Panc1 (cell line): ENCODE measurements at regions not wholly inside any gene's neighbourhood (a gene's known extent, or its start where the extent isn't known, plus 50 kb on each side); places are given as distances from the start of the nearest gene placed in this dataset.

Experiments
- CTCF ChIP-seq: fragments of 450-650 bp; IDR thresholded peaks from 2 replicates; pipeline ENCODE4 v1.5.1; 2017; ENCODE audit warnings: mild to moderate bottlenecking
- POLR2AphosphoS5 ChIP-seq: IDR thresholded peaks from 2 replicates; pipeline ENCODE4 v1.6.1; 2012; ENCODE audit warnings: mild to moderate bottlenecking, low read depth, low read length, moderate library complexity
- TF ChIP-seq, protein P1 (sequence below), 2 experiments: IDR thresholded peaks; 2 replicates each; pipeline ENCODE4 v1.6.1; 2011 to 2012; ENCODE audit warnings: low read depth in 2 of 2, control low read depth in 1 of 2, low read length in 1 of 2, mild to moderate bottlenecking in 1 of 2, moderate library complexity in 1 of 2; ENCODE audit not compliant: insufficient read depth in 1 of 2

GRCh38 chr10:9015005-9015404, 960.5 kb downstream of the GATA3 start:
- TF ChIP-seq CTCF, result no peak
- no peak for TF ChIP-seq POLR2AphosphoS5
- TF ChIP-seq, protein P1, sequence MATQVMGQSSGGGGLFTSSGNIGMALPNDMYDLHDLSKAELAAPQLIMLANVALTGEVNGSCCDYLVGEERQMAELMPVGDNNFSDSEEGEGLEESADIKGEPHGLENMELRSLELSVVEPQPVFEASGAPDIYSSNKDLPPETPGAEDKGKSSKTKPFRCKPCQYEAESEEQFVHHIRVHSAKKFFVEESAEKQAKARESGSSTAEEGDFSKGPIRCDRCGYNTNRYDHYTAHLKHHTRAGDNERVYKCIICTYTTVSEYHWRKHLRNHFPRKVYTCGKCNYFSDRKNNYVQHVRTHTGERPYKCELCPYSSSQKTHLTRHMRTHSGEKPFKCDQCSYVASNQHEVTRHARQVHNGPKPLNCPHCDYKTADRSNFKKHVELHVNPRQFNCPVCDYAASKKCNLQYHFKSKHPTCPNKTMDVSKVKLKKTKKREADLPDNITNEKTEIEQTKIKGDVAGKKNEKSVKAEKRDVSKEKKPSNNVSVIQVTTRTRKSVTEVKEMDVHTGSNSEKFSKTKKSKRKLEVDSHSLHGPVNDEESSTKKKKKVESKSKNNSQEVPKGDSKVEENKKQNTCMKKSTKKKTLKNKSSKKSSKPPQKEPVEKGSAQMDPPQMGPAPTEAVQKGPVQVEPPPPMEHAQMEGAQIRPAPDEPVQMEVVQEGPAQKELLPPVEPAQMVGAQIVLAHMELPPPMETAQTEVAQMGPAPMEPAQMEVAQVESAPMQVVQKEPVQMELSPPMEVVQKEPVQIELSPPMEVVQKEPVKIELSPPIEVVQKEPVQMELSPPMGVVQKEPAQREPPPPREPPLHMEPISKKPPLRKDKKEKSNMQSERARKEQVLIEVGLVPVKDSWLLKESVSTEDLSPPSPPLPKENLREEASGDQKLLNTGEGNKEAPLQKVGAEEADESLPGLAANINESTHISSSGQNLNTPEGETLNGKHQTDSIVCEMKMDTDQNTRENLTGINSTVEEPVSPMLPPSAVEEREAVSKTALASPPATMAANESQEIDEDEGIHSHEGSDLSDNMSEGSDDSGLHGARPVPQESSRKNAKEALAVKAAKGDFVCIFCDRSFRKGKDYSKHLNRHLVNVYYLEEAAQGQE (IDR thresholded peaks at IDR 0.05; ENCODE audit: insufficient read depth in 1 of 2, low read depth in 2 of 2, low read length in 1 of 2), result no peak
